ENCODE measurements at regions not wholly inside any gene's neighbourhood (a gene's known extent, or its start where the extent isn't known, plus 50 kb on each side); places are given as distances from the start of the nearest gene placed in this dataset.

DNA sequence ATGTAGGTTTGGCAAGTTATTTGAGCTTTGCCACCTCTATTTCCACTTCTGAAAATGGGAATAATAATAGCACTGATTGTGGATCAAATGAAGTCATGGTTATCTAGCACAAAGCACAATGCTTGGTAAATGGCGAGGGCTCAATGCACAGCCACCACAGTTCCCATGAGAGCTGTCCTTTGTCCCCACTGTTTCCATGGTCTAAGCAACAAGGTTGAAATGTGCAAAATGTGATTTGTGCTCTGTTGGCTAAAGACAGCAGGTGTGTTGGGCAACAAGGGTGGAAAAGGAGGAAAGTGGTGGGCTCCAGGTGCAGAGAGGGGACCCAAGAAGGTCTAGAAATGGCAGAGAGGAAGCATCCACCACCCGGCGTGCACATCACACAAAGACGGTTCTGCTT is 200.5 kb downstream of the TRIM29 start:
- Mint-ChIP-seq H3K4me1 (ENCODE audit: insufficient read depth, unreplicated experiment) (no peaks in the 10 kb centered on the region), H3K4me3 (ENCODE audit: unreplicated experiment) (no peak overlapping the region), H3K27ac (ENCODE audit: low read depth, unreplicated experiment) (no peak overlapping the region), H3K9me3 (ENCODE audit: unreplicated experiment) (no peaks in the 10 kb centered on the region), H3K36me3 (ENCODE audit: insufficient read depth, unreplicated experiment) (no peaks in the 10 kb centered on the region), H3K27me3 (ENCODE audit: insufficient read depth, unreplicated experiment) (peaks cover 53% of the 10 kb centered on the region)
- POLR2A ChIA-PET = no interaction called here
- no TSS peak for BruUV-seq (replicated peaks)
- intact Hi-C loops (cut with micrococcal nuclease) = no loop called here
- TF ChIP-seq, protein P1, sequence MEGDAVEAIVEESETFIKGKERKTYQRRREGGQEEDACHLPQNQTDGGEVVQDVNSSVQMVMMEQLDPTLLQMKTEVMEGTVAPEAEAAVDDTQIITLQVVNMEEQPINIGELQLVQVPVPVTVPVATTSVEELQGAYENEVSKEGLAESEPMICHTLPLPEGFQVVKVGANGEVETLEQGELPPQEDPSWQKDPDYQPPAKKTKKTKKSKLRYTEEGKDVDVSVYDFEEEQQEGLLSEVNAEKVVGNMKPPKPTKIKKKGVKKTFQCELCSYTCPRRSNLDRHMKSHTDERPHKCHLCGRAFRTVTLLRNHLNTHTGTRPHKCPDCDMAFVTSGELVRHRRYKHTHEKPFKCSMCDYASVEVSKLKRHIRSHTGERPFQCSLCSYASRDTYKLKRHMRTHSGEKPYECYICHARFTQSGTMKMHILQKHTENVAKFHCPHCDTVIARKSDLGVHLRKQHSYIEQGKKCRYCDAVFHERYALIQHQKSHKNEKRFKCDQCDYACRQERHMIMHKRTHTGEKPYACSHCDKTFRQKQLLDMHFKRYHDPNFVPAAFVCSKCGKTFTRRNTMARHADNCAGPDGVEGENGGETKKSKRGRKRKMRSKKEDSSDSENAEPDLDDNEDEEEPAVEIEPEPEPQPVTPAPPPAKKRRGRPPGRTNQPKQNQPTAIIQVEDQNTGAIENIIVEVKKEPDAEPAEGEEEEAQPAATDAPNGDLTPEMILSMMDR (IDR thresholded peaks at IDR 0.05; ENCODE audit: unreplicated experiment) = no peak
- CTCF ChIA-PET = no interaction called here
- DNase-seq (ENCODE audit: unreplicated experiment) = no peak

DNA sequence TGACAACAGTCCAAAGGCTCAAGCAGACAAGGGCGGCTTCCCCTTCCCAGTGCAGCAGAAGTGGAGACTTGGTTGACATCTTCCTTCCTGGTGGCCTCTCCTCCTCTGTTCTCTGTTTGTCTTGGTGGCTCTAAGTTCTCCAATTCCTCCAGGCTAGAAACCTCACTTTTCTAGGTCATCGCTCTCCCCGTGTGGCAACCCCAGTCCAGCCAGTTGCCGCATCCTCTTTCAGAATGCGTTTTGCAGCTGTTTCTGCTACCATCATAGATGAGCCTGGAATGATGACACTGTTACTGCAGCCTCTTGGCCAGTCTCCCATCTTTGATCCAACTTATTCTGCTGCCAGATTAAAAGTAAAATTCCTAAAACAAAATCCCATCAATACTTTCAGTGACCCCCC is 201.5 kb downstream of the TRIM29 start:
- Mint-ChIP-seq H3K27me3 (ENCODE audit: insufficient read depth, unreplicated experiment) (peaks cover 63% of the 10 kb centered on the region), H3K9me3 (ENCODE audit: unreplicated experiment) (no peaks in the 10 kb centered on the region), H3K4me3 (ENCODE audit: unreplicated experiment) (no peak overlapping the region), H3K27ac (ENCODE audit: low read depth, unreplicated experiment) (no peak overlapping the region), H3K36me3 (ENCODE audit: insufficient read depth, unreplicated experiment) (no peaks in the 10 kb centered on the region), H3K4me1 (ENCODE audit: insufficient read depth, unreplicated experiment) (no peaks in the 10 kb centered on the region)
- no TSS peak for BruUV-seq (replicated peaks)
- TF ChIP-seq, protein P1 (IDR thresholded peaks at IDR 0.05; ENCODE audit: unreplicated experiment) = no peak
- CTCF ChIA-PET = no interaction called here
- POLR2A ChIA-PET = no interaction called here
- no peak for DNase-seq (ENCODE audit: unreplicated experiment)
- intact Hi-C loops (cut with micrococcal nuclease) = no loop called here

DNA sequence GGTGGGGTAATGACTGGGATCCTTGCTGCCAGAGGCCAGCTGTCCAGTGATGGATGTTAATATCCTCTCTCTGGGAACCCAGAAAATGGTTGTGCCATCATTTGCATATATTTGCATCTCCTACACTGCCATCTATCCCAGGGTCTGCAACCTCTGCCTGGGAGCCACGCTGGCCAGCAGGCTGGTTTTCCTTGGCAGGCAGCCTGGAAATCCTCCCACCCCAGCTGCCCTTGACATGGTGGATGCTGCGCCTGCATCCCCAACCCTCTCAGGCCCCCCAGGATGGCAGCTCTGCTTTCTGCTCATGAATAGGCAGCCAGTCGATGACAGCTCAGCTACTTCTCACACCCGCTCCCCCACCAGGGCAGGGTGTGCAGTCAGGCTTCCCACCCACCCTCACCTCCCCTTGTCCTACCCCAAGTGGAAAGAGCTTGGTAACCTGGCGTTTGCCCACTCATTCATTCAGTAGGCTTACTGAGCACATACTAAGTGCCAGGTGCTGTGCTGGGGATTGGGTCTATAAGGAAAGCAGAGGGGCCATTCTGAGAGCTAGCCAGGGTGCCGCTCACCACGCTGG is 202.5 kb downstream of the TRIM29 start:
- Mint-ChIP-seq H3K36me3 (ENCODE audit: insufficient read depth, unreplicated experiment) (no peaks in the 10 kb centered on the region), H3K27ac (ENCODE audit: low read depth, unreplicated experiment) (no peak overlapping the region), H3K4me3 (ENCODE audit: unreplicated experiment) (no peak overlapping the region), H3K27me3 (ENCODE audit: insufficient read depth, unreplicated experiment) (peaks cover 73% of the 10 kb centered on the region), H3K4me1 (ENCODE audit: insufficient read depth, unreplicated experiment) (no peaks in the 10 kb centered on the region), H3K9me3 (ENCODE audit: unreplicated experiment) (no peaks in the 10 kb centered on the region)
- TF ChIP-seq, protein P1 (IDR thresholded peaks at IDR 0.05; ENCODE audit: unreplicated experiment) = no peak
- DNase-seq (ENCODE audit: unreplicated experiment) = no peak
- POLR2A ChIA-PET = no interaction called here
- intact Hi-C loops (cut with micrococcal nuclease) = no loop called here
- BruUV-seq (replicated peaks) = no TSS peak
- CTCF ChIA-PET = interaction anchor here (0.7 kb wide), 1 partner anchor 296 kb away, joined by 3 read pairs; no protein-coding TSS in a partner anchor

DNA sequence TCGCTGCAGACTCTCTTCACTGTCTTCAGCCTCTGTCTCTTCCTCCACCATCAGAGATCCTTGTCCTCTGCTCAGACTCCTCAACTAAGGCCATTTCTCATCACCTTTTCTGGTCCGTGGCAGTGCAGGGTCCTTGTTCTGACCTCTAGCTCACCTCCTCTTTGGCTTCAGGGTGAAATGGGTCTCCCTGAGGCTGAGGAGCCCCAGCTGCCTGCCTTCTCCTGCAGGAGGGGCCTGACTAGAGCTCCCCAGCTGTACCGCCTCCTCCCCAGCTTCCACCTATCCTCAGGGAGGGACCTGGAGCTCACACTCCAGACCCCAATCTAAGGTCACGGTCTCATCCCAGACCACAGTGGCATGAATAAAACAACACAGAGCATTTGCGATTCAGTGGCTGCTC is 203.0 kb downstream of the TRIM29 start:
- CTCF ChIA-PET = interaction anchor here (0.7 kb wide), 1 partner anchor 295 kb away, joined by 3 read pairs; no protein-coding TSS in a partner anchor
- Mint-ChIP-seq H3K4me1 (ENCODE audit: insufficient read depth, unreplicated experiment) (no peaks in the 10 kb centered on the region), H3K4me3 (ENCODE audit: unreplicated experiment) (no peak overlapping the region), H3K27ac (ENCODE audit: low read depth, unreplicated experiment) (no peak overlapping the region), H3K27me3 (ENCODE audit: insufficient read depth, unreplicated experiment) (peaks cover 78% of the 10 kb centered on the region), H3K36me3 (ENCODE audit: insufficient read depth, unreplicated experiment) (no peaks in the 10 kb centered on the region), H3K9me3 (ENCODE audit: unreplicated experiment) (no peaks in the 10 kb centered on the region)
- intact Hi-C loops (cut with micrococcal nuclease) = no loop called here
- POLR2A ChIA-PET = no interaction called here
- TF ChIP-seq, protein P1 (IDR thresholded peaks at IDR 0.05; ENCODE audit: unreplicated experiment) = no peak
- BruUV-seq (replicated peaks) = no TSS peak
- DNase-seq (ENCODE audit: unreplicated experiment) = no peak

Data from MCF 10A (cell line).